ENCODE measurements at regions not wholly inside any gene's neighbourhood (a gene's known extent, or its start where the extent isn't known, plus 50 kb on each side); places are given as distances from the start of the nearest gene placed in this dataset.

DNA sequence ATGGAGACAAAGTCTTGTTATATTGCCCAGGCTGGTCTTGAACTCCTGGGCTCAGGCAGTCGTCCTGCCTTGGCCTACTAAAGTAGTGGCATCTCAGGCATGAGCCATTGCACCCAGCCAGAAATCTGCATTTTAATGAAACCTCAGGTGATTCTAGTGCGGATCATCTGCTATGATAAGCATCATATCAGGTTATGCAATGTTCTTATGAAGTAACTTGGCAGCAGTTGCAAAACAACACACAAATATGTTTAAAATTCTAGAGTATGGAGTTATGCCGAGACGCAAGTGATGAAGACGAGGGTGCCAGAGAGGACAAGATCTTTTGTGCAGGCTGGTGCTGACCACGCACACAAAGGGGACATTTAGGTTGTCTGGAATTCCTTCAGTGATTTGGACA is 153.2 kb upstream of the MEF2C start:
- TF ChIP-seq, protein P1, sequence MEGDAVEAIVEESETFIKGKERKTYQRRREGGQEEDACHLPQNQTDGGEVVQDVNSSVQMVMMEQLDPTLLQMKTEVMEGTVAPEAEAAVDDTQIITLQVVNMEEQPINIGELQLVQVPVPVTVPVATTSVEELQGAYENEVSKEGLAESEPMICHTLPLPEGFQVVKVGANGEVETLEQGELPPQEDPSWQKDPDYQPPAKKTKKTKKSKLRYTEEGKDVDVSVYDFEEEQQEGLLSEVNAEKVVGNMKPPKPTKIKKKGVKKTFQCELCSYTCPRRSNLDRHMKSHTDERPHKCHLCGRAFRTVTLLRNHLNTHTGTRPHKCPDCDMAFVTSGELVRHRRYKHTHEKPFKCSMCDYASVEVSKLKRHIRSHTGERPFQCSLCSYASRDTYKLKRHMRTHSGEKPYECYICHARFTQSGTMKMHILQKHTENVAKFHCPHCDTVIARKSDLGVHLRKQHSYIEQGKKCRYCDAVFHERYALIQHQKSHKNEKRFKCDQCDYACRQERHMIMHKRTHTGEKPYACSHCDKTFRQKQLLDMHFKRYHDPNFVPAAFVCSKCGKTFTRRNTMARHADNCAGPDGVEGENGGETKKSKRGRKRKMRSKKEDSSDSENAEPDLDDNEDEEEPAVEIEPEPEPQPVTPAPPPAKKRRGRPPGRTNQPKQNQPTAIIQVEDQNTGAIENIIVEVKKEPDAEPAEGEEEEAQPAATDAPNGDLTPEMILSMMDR (IDR thresholded peaks at IDR 0.05; ENCODE audit: poor library complexity, severe bottlenecking) = no peak
- TF ChIP-seq POLR2AphosphoS5 (IDR thresholded peaks at IDR 0.05) = no peak
- no peak for TF ChIP-seq TAF1 (IDR thresholded peaks at IDR 0.05; ENCODE audit: low read depth)
- no peak for TF ChIP-seq EZH2 (IDR thresholded peaks at IDR 0.05; ENCODE audit: borderline replicate concordance, insufficient read depth, low read length, poor library complexity, severe bottlenecking)

All from neural cell (in vitro differentiated cells).